ENCODE measurements at regions not wholly inside any gene's neighbourhood (a gene's known extent, or its start where the extent isn't known, plus 50 kb on each side); places are given as distances from the start of the nearest gene placed in this dataset.

DNA sequence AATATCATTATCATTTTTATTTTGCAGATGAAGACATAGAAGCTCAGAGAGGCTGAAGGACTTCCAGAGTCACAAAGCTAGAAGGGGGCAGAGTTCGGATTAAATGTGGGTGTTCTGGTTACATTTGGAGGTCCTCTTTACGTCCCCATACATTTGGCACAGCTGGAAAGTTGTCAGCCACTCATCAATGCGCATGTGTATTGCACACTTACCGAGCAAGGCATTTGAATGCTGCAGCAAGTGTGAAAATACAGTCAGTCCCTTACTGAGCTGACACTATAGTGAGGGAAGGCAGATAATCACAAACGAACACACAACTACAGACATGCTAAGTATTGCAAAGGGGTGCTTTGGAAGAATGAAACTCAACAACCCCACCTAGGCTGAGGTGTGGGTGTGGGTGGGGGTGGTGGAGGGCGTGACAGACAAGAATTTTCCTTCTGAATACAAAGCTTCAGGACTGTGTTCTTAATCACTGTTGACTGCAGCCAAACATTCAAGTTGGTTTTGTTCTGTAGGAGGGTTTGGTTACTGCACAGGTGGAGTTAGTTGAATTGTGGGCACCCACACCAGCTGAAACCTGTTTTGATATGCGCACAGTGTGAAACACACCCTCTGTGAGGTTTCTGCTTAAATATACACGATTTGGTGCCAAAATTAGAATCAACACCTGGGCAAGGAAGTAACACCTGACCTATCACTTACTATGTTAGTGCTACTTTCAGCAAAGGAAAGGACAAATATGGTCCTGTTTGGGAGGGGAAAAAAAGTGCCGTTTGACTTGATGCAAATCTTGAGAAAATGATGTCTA lies 72.4 kb downstream of the COQ2 start:
- no peak for TF ChIP-seq CTCF (conservative IDR thresholded peaks at IDR 0.05 in 1 of 2, IDR thresholded peaks at IDR 0.05 in 1 of 2; ENCODE audit: extremely low read depth in 1 of 2, insufficient read depth in 1 of 2, low read depth in 1 of 2, low read length in 2 of 2)
- TF ChIP-seq EZH2 (IDR thresholded peaks at IDR 0.05; ENCODE audit: borderline replicate concordance, low read length): no peak

Measured in mammary epithelial cell (primary cell).